Right lobe of liver (tissue), 4 donors: ENCODE measurements at regions not wholly inside any gene's neighbourhood (a gene's known extent, or its start where the extent isn't known, plus 50 kb on each side); places are given as distances from the start of the nearest gene placed in this dataset.

ENCODE experiments used
- CTCF ChIP-seq, 4 donors: fragments of 200-600 bp in 3 of 4; fragments of 450-650 bp in 1 of 4; IDR thresholded peaks; one replicate each; pipeline versions ENCODE4 v1.5.1 to v1.8.0; 2016 to 2022; ENCODE audit warnings: antibody characterized with exemption in 4 of 4, mild to moderate bottlenecking in 2 of 4
- POLR2A ChIP-seq: fragments of 450-650 bp; IDR thresholded peaks from one replicate; pipeline ENCODE4 v1.6.1; 2017; ENCODE audit warnings: antibody characterized with exemption, mild to moderate bottlenecking
- donor health status: DM: no; HTN: no; CAD: no.
- donor health status: DM: no; HTN: no; CAD: no.
- donor health status: DM: no; HTN: yes; CAD: no.

- TF ChIP-seq CTCF (IDR thresholded peaks at IDR 0.05) (no peak), POLR2A (no peak)
These were observed 370.9 kb upstream of the KITLG start for GRCh38 chr12:88951177-88951576.
